CD14-positive monocyte (primary cell): ENCODE measurements at regions not wholly inside any gene's neighbourhood (a gene's known extent, or its start where the extent isn't known, plus 50 kb on each side); places are given as distances from the start of the nearest gene placed in this dataset.
"Not testable (repeated sequence)": the region's sequence is repeated elsewhere in the genome, so short reads cannot be mapped to it uniquely, and the experiment has no call there.

Source experiments
- DNase-seq, 3 donors: peaks; one replicate each; pipeline ENCODE4 v3.0.0-alpha.2; 2011 to 2022
- H2AFZ ChIP-seq: 2 replicates; pipeline ENCODE4 v1.6.0; 2012; ENCODE audit warnings: mild to moderate bottlenecking, low read depth, low read length, inconsistent platforms; ENCODE audit not compliant: insufficient read depth, poor library complexity, severe bottlenecking
- H3K27ac ChIP-seq, 2 donors: 1 replicate in 1 of 2; 2 replicates in 1 of 2; pipeline ENCODE4 v1.5.1; 2012 to 2013; ENCODE audit warnings: low read length in 2 of 2, control low read depth in 1 of 2, inconsistent platforms in 1 of 2, low read depth in 1 of 2, mild to moderate bottlenecking in 1 of 2
- H3K27me3 ChIP-seq, 2 donors: one replicate each; pipeline versions ENCODE4 v1.6.0 to v1.6.1; 2011 to 2013; ENCODE audit warnings: low read length in 2 of 2; ENCODE audit not compliant: control insufficient read depth in 2 of 2, insufficient read depth in 2 of 2
- H3K36me3 ChIP-seq, 2 donors: replicated peaks in 1 of 2; 1 replicate in 1 of 2; 2 replicates in 1 of 2; pipeline versions ENCODE4 v1.5.1 to v1.6.1; 2012 to 2013; ENCODE audit warnings: low read length in 2 of 2, control low read depth in 1 of 2, inconsistent platforms in 1 of 2, mild to moderate bottlenecking in 1 of 2; ENCODE audit not compliant: insufficient read depth in 2 of 2, control insufficient read depth in 1 of 2
- H3K4me1 ChIP-seq, 2 donors: 1 replicate in 1 of 2; 2 replicates in 1 of 2; pipeline versions ENCODE4 v1.5.1 to v1.6.1; 2012 to 2013; ENCODE audit warnings: low read length in 2 of 2, control low read depth in 1 of 2, inconsistent platforms in 1 of 2, mild to moderate bottlenecking in 1 of 2, moderate library complexity in 1 of 2; ENCODE audit not compliant: insufficient read depth in 2 of 2, control insufficient read depth in 1 of 2
- H3K4me2 ChIP-seq: replicated peaks from 2 replicates; pipeline ENCODE3; 2012; ENCODE audit warnings: low read length, moderate library complexity, mild to moderate bottlenecking; ENCODE audit not compliant: poor library complexity, severe bottlenecking; ENCODE audit errors: extremely low read depth
- H3K4me3 ChIP-seq, 3 experiments: fragments of 200-600 bp in 1 of 3; sonication (generic) in 1 of 3; replicated peaks in 1 of 3; 1 replicate in 2 of 3; 2 replicates in 1 of 3; pipeline ENCODE4 v1.5.1; 2011 to 2013; ENCODE audit warnings: low read length in 3 of 3, mild to moderate bottlenecking in 3 of 3, control low read depth in 2 of 3, low read depth in 2 of 3, inconsistent platforms in 1 of 3, moderate library complexity in 1 of 3
- H3K79me2 ChIP-seq: 2 replicates; pipeline ENCODE4 v1.6.0; 2012; ENCODE audit warnings: mild to moderate bottlenecking, control low read depth, inconsistent platforms, low read length, moderate library complexity; ENCODE audit not compliant: insufficient read depth
- H3K9ac ChIP-seq: 2 replicates; pipeline ENCODE4 v1.6.0; 2017; ENCODE audit warnings: low read length, mild to moderate bottlenecking; ENCODE audit not compliant: insufficient read depth, poor library complexity, severe bottlenecking
- H3K9me3 ChIP-seq, 2 donors: replicated peaks in 1 of 2; 1 replicate in 1 of 2; 2 replicates in 1 of 2; pipeline versions ENCODE4 v1.5.1 to v1.6.1; 2012 to 2013; ENCODE audit warnings: low read length in 2 of 2, control low read depth in 1 of 2; ENCODE audit not compliant: control insufficient read depth in 1 of 2, insufficient read depth in 1 of 2
- H4K20me1 ChIP-seq: 2 replicates; pipeline ENCODE4 v1.6.0; 2012; ENCODE audit warnings: mild to moderate bottlenecking, low read length, control low read depth, moderate library complexity; ENCODE audit not compliant: insufficient read depth
- H3K27ac Mint-ChIP-seq, 7 donors: one replicate each; pipeline ENCODE4 v1.8.0; 2020; ENCODE audit warnings: mild to moderate bottlenecking in 7 of 7, mixed read lengths in 7 of 7, moderate library complexity in 6 of 7, inconsistent platforms in 2 of 7
- H3K27me3 Mint-ChIP-seq, 3 donors: one replicate each; pipeline ENCODE4 v1.8.0; 2021 to 2022; ENCODE audit warnings: low read depth in 3 of 3, mild to moderate bottlenecking in 3 of 3, mixed read lengths in 3 of 3, moderate library complexity in 3 of 3, inconsistent platforms in 1 of 3
- H3K36me3 Mint-ChIP-seq, 2 donors: one replicate each; pipeline ENCODE4 v1.8.0; 2020; ENCODE audit warnings: mixed read lengths in 2 of 2, inconsistent platforms in 1 of 2, mild to moderate bottlenecking in 1 of 2
- H3K4me1 Mint-ChIP-seq: one replicate; pipeline ENCODE4 v1.8.0; 2020; ENCODE audit warnings: mild to moderate bottlenecking, mixed read lengths
- H3K4me3 Mint-ChIP-seq, 2 donors: one replicate each; pipeline ENCODE4 v1.8.0; 2020; ENCODE audit warnings: mild to moderate bottlenecking in 2 of 2, mixed read lengths in 2 of 2, moderate library complexity in 1 of 2
- H3K9me3 Mint-ChIP-seq, 7 donors: one replicate each; pipeline ENCODE4 v1.8.0; 2020 to 2022; ENCODE audit warnings: mixed read lengths in 7 of 7, mild to moderate bottlenecking in 6 of 7, moderate library complexity in 6 of 7, inconsistent platforms in 2 of 7
- CTCF ChIP-seq: fragments of 200-600 bp; IDR thresholded peaks from one replicate; pipeline ENCODE4 v1.8.0; 2022; ENCODE audit warnings: antibody characterized with exemption, mild to moderate bottlenecking
- WGBS: methylation state at CpG from one replicate; pipeline ENCODE4 v1.1.5; 2013; ENCODE audit warnings: missing lambda C conversion rate; ENCODE audit not compliant: insufficient coverage; 5-methylcytosine and 5-hydroxymethylcytosine counted together
- intact Hi-C, 2 donors: fragments of 100-400 bp; cut with micrococcal nuclease; formaldehyde crosslinking; loops; one replicate each; pipeline versions ENCODE4 v1.15.0 to v1.15.1; 2023

GRCh38 chr7:68785036-68785435, 813.2 kb upstream of the AUTS2 start:
- no peak overlapping the region for H3K9ac ChIP-seq
- H3K27ac ChIP-seq, result no peak overlapping the region
- no peak overlapping the region for H3K4me3 Mint-ChIP-seq
- no peak overlapping the region for H2AFZ ChIP-seq
- no CpG with 5 or more reads among the region's 3 CpGs for WGBS
- TF ChIP-seq CTCF, result no peak
- H3K9me3 Mint-ChIP-seq, result peaks cover 2 to 27% (median 20%) of the 10 kb centered on the region in 7 donors
- H3K4me3 ChIP-seq, result no peak overlapping the region
- H3K79me2 ChIP-seq, result no peaks in the 10 kb centered on the region
- peaks cover 7 to 36% of the 10 kb centered on the region in 2 donors for H3K9me3 ChIP-seq
- H3K27me3 Mint-ChIP-seq, result peaks cover 0 to 2% (median 0%) of the 10 kb centered on the region in 3 donors
- intact Hi-C loops, result no loop called here
- no peaks in the 10 kb centered on the region for H3K36me3 Mint-ChIP-seq
- no peak for DNase-seq
- no peaks in the 10 kb centered on the region for H3K27me3 ChIP-seq
- H3K27ac Mint-ChIP-seq, result no peak overlapping the region
- no peaks in the 10 kb centered on the region for H3K36me3 ChIP-seq
- H3K4me1 Mint-ChIP-seq, result no peaks in the 10 kb centered on the region
- no peak overlapping the region for H3K4me2 ChIP-seq
- no peaks in the 10 kb centered on the region for H4K20me1 ChIP-seq
- no peaks in the 10 kb centered on the region for H3K4me1 ChIP-seq

GRCh38 chr7:68787566-68787965, 810.7 kb upstream of the AUTS2 start:
- H3K4me3 ChIP-seq, result no peak overlapping the region
- H3K36me3 ChIP-seq, result no peaks in the 10 kb centered on the region
- no peaks in the 10 kb centered on the region for H4K20me1 ChIP-seq
- H3K9me3 ChIP-seq, result peaks cover 17 to 26% of the 10 kb centered on the region in 2 donors
- Mint-ChIP-seq H3K36me3 (no peaks in the 10 kb centered on the region), H3K4me3 (no peak overlapping the region), H3K27me3 (peaks cover 0 to 2% (median 0%) of the 10 kb centered on the region in 3 donors), H3K4me1 (no peaks in the 10 kb centered on the region), H3K9me3 (peaks cover 9 to 38% (median 25%) of the 10 kb centered on the region in 7 donors), H3K27ac (no peak overlapping the region)
- H3K4me1 ChIP-seq, result no peaks in the 10 kb centered on the region
- no peaks in the 10 kb centered on the region for H3K27me3 ChIP-seq
- no peak overlapping the region for H2AFZ ChIP-seq
- 61% methylated on average over 3 of the region's 5 CpGs for WGBS
- no peak overlapping the region for H3K9ac ChIP-seq
- intact Hi-C loops, result no loop called here
- no peak overlapping the region for H3K4me2 ChIP-seq
- H3K79me2 ChIP-seq, result no peaks in the 10 kb centered on the region
- no peak overlapping the region for H3K27ac ChIP-seq
- TF ChIP-seq CTCF, result no peak
- no peak for DNase-seq

GRCh38 chr7:68788529-68788928, 809.7 kb upstream of the AUTS2 start:
- H3K4me2 ChIP-seq, H3K27ac ChIP-seq, intact Hi-C loops, H3K79me2 ChIP-seq, H3K27me3 Mint-ChIP-seq, H3K9ac ChIP-seq, H3K36me3 ChIP-seq, H3K4me1 ChIP-seq, H3K27me3 ChIP-seq, H3K4me1 Mint-ChIP-seq, H3K4me3 ChIP-seq, H3K27ac Mint-ChIP-seq, H3K4me3 Mint-ChIP-seq, H4K20me1 ChIP-seq, H3K36me3 Mint-ChIP-seq, DNase-seq, H2AFZ ChIP-seq: not testable (repeated sequence)
- WGBS, result no CpG with 5 or more reads among the region's 2 CpGs
- H3K9me3 Mint-ChIP-seq, result peaks cover 9 to 40% (median 25%) of the 10 kb centered on the region in 7 donors
- peaks cover 19 to 27% of the 10 kb centered on the region in 2 donors for H3K9me3 ChIP-seq
